GM21529 (cell line): ENCODE measurements at regions not wholly inside any gene's neighbourhood (a gene's known extent, or its start where the extent isn't known, plus 50 kb on each side); places are given as distances from the start of the nearest gene placed in this dataset.

ENCODE experiments used
- ATAC-seq: cut with Tn5 transposase; IDR thresholded peaks from one replicate; pipeline ENCODE4 v1.9.1; 2021; ENCODE audit not compliant: unreplicated experiment

DNA sequence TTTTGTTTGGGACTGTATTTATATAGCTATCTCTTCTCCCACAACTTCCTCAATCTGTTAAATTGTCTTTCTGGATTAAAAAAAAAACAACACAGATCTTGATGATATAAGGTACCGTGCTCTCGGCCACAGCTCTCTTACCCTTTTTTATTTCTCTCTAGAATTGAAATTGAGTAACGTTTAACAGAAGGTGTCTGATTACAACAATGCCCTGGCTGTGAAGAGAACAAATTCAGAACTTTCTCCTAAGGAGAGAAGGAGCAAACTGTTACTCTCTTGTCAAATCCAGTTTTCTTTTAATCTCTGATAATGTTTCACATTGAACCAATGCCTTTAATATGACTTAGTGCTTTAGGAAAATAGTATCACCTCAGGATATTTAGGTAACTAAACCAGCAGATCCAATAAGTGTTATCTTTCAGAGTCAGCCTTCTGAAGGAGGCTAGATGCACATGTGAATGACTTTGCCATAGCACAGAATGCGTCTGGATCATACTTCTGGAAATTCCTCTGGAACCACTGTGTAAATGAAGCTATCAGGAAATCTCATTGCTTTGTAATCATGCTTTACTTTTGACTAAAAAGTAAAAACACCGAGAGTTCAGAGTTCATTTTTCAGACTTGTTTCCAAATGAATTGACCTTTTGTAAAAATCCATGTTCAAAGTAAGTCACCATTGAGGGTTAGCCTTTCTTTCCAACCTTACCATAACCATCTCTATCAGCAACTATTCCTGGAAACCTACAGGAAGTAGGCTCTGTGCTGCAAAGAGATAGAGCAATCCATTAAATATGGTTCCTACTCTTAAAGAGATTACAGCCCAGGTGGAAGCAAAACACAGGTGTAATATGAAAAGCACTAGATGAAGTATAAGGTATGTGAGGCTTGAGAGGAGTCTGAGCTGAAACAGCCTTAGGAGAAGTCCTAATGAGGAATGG lies 147.0 kb upstream of the OSR1 start:
- no peak for ATAC-seq

GRCh38 chr2:19504400-19505198 lies 146.2 kb upstream of the OSR1 start:
- no peak for ATAC-seq

DNA sequence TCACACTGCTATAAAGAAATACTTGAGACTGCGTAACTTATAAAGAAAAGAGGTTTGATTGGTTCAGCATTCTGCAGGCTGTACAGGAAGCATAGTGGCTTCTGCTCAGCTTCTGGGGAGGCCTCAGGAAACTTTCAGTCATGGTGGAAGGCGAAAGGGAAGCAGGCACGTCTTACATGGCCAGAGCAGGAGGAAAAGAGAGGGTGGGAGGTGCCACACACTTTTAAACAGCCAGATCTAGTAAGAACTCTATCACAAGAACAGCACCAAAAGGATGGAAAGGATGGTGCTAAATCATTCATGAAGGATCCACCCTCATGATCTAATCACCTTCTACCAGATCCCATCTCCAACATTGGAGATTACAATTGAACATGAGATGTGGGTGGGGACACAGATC lies 145.5 kb upstream of the OSR1 start:
- ATAC-seq, result no peak

GRCh38 chr2:19503406-19503805 lies 145.0 kb upstream of the OSR1 start:
- ATAC-seq, result no peak

DNA sequence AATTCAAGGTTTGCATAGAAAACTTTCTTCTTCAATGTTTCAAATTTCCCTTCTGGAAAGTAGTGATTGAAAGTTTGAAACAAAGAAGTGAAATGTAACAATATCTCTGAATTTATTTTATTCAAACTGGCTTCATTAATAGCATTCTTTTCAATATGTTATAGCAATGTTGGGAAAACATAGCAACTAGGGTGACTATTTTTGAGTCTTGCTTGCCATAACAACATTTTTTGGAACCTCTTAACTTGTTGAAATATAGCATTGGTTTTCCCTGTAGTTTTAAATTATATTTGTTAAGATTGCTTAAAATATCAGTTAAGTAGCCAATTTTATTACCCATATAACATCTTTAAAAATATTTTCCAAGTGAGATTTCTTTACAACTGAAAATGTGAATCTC lies 141.7 kb upstream of the OSR1 start:
- no peak for ATAC-seq

DNA sequence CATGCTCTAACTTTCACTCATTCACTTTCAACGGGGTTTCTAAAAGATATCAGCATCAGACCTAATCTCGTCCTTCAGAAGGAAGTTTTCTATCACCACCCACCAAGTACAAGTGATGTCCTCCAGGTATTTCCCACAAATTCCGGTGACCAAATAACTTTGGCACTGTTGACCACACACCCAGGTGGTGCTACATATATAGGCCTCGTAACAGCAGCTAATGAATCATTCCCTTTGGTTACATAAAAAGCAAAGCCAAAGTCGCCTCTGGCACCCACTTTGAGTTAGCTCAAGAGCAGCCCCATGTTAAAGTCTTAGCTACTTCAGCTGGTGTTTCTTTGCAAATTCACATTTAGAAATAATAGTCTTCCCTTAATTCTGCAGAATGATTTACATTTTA lies 138.2 kb upstream of the OSR1 start:
- no peak for ATAC-seq

GRCh38 chr2:19494241-19494640 lies 135.8 kb upstream of the OSR1 start:
- ATAC-seq, result no peak

DNA sequence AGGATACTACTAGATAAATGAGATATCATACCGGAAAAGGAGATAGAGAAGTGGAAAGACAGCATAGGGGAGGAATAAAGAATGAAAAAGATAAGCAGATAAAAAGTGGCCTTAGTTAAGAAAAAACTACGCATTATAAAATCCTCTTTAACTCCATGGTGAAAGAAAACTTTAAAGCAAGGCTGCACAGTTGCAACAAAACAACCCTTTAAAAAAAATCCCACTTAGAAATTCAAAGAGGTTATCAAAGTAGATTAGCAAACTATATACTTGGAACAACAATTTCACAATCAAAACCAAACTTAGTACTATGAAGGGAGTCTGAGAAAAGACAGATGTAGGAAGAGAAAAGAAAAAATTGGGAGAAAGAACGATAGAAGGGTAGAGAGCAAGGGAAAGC lies 133.4 kb upstream of the OSR1 start:
- ATAC-seq, result no peak

- ATAC-seq, result no peak
These were observed 132.5 kb upstream of the OSR1 start for GRCh38 chr2:19490846-19491435.

GRCh38 chr2:19488009-19488691 lies 129.7 kb upstream of the OSR1 start:
- peak; percentile 91 for ATAC-seq

- ATAC-seq, result peak; percentile 80
These were observed 126.3 kb upstream of the OSR1 start for GRCh38 chr2:19484736-19485135.

DNA sequence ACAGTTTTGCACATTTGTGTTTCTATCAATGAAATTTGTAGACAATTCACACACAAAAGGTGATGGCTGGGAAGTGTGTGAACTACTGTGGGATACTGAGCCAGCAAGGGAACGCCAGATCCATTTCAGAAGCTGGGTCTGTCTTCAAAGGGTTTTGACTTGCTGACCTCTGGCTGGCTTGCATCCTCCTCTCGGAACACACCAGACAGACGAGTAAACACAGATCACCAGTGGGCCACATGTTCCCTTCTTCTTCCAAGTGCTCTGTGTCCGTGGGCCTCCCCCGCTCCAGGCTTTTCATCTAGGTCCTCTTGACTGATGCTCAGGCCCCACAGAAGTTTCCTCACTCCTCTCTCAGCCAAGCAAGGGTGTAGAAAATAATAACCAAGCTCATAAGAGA lies 122.2 kb upstream of the OSR1 start:
- no peak for ATAC-seq

GRCh38 chr2:19479666-19480065 lies 121.2 kb upstream of the OSR1 start:
- ATAC-seq, result no peak

GRCh38 chr2:19478409-19478808 lies 120.0 kb upstream of the OSR1 start:
- no peak for ATAC-seq

GRCh38 chr2:19476327-19476726 lies 117.9 kb upstream of the OSR1 start:
- no peak for ATAC-seq

- peak; percentile 98 for ATAC-seq
These were observed 115.7 kb upstream of the OSR1 start for GRCh38 chr2:19474128-19474527.

DNA sequence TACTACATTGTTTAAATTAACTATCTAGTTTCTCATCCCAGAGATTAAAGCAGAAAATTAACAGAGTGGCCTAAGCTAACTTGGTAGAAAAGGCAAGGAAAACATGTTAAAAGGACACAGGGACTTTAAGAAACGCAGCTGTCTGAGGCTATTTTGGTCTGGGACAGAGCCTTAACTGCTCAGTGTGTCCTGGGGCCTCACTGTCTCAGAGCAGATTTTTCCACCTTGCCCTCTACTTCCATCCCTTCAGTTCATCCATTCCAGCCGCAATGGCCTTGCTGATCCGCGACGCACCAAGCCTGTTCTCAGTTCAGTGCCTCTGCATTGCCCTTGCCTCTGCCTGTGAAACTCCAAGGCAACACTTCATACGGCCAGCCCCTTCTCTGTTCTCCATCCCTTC lies 114.9 kb upstream of the OSR1 start:
- no peak for ATAC-seq

GRCh38 chr2:19472391-19472978 lies 114.1 kb upstream of the OSR1 start:
- no peak for ATAC-seq

DNA sequence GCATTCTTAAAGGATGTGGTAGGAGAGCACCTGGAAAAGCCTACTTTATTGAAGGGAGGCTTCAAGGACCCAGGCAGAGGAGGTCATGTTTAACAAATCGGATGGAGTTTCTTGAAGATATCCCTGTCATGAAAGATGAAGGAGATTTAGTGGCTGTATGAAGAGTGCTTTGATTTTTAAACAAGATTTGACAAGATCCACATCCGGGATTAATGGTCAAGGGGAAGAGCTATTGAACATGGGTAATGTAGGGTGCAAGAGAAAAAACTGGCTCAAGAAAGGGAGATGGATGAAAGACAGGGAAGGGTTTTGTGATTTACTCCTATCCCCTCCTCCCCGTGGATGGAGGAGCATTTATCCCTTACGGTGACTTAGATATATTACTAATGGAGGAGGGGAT lies 113.1 kb upstream of the OSR1 start:
- ATAC-seq, result no peak

DNA sequence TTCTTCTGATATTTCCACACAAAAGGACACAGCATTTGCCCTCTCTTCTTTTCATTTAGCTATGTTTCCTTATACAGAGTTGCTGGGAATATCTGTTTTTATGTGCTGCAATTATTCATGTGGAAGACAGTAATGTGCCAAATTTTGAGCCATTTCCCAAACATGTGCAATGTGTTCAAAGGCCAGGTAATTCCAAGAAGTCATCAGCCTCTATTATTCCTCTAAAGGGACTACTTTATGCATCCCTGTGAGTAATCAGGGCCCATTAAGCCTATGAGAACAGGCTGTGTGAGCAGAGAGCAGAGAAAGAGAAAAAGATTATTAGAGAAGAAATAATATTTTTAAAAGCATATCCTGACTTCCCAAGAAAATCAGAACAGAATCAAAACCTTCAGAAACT lies 107.6 kb upstream of the OSR1 start:
- ATAC-seq, result no peak

GRCh38 chr2:19462256-19462645 lies 103.8 kb upstream of the OSR1 start:
- no peak for ATAC-seq
